ENCODE measurements at regions not wholly inside any gene's neighbourhood (a gene's known extent, or its start where the extent isn't known, plus 50 kb on each side); places are given as distances from the start of the nearest gene placed in this dataset.

DNA sequence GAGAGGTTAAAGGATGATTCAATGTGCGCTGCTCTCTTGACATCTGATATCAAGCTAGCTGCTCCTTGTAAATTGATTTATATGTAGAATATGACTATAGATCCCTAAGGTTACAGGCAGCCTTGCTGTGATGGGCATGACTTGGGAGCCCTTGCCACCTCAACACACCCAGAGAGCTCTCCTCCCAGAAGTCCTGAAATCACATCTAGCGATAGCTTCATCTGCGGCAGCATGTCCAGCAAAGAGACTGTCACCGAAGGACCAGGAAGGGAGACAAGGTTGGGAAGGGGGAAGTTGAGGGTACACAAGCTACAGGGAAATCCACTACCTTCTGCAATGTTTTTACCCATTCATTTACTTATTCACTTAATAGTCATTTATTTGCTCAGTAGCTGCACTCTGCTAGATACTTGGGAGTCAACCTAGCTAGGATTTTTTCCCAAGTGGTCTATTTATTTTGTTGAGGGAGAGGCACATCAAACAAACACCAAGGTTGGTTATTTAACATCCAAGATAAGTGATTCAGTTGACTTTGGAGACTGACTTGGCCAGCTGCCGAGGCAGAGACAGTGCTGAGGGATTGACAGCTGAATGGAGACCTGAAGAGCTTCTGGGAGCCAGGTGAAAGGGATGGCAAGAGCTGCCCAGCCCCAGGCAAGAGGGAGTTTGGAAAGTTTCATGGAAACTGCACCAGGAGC is 205.8 kb upstream of the IL12A start:
- Histone ChIP-seq H3K27ac (ENCODE audit: extremely low read depth, low read depth, low read length) (no peak overlapping the region), H3K9me3 (ENCODE audit: control insufficient read depth, insufficient read depth, low read depth, low read length) (no peaks in the 10 kb centered on the region), H3K4me3 (ENCODE audit: low read depth, low read length) (no peak overlapping the region), H3K36me3 (ENCODE audit: control insufficient read depth in 2 of 2, insufficient read depth in 1 of 2, low read length in 2 of 2) (no peaks in the 10 kb centered on the region), H3K4me1 (ENCODE audit: control insufficient read depth, insufficient read depth, low read length) (peaks cover 48% of the 10 kb centered on the region)
- ChIA-PET POLR2A (interaction anchor here (1.1 kb wide), 1 partner anchor 17 kb away, joined by 3 read pairs; no protein-coding TSS in a partner anchor), CTCF (interaction anchor here (0.5 to 4.5 kb wide), 6 partner anchors 16 to 654 kb away, joined by 3 to 21 read pairs (median 4); no protein-coding TSS in a partner anchor)
- TF ChIP-seq ZNF561 (tag by site-specific recombination; IDR thresholded peaks at IDR 0.05; ENCODE audit: borderline replicate concordance) (no peak), ZNF221 (tag by site-specific recombination; IDR thresholded peaks at IDR 0.05; ENCODE audit: borderline replicate concordance) (no peak), ZNF843 (tag by site-specific recombination; IDR thresholded peaks at IDR 0.05) (no peak), KLF1 (tag by site-specific recombination; IDR thresholded peaks at IDR 0.05) (0 out of 2 replicates have a peak, but pooled peaks have one; percentile 18), ZFHX2 (tag by site-specific recombination; conservative IDR thresholded peaks at IDR 0.05) (no peak), HOXD13 (CRISPR knock-in tag; IDR thresholded peaks at IDR 0.05; ENCODE audit: borderline replicate concordance) (no peak), WT1 (tag by site-specific recombination; IDR thresholded peaks at IDR 0.05) (peak; percentile 76), IKZF3 (tag by site-specific recombination; IDR thresholded peaks at IDR 0.05) (no peak), ZNF324 (tag by site-specific recombination; IDR thresholded peaks at IDR 0.05) (no peak), ZNF514 (tag by site-specific recombination; IDR thresholded peaks at IDR 0.05) (no peak), ZBTB7A (tag by site-specific recombination; IDR thresholded peaks at IDR 0.05; ENCODE audit: low read depth) (no peak), KLF9 (tag by site-specific recombination; IDR thresholded peaks at IDR 0.05; ENCODE audit: low read depth) (no peak), ZNF530 (tag by site-specific recombination; IDR thresholded peaks at IDR 0.05; ENCODE audit: low read depth) (no peak), ZBTB48 (tag by site-specific recombination; IDR thresholded peaks at IDR 0.05) (no peak), ZNF518A (tag by site-specific recombination; conservative IDR thresholded peaks at IDR 0.05; ENCODE audit: low read depth) (no peak), ZNF510 (tag by site-specific recombination; IDR thresholded peaks at IDR 0.05; ENCODE audit: insufficient replicate concordance) (no peak), OSR2 (tag by site-specific recombination; IDR thresholded peaks at IDR 0.05) (peak; percentile 30; the same call in 1 of the 2 replicates), ZNF416 (tag by site-specific recombination; IDR thresholded peaks at IDR 0.05) (no peak), ZBTB11 (tag by site-specific recombination; conservative IDR thresholded peaks at IDR 0.05; ENCODE audit: low read depth) (no peak), PRDM1 (tag by site-specific recombination; IDR thresholded peaks at IDR 0.05) (no peak), ZNF621 (tag by site-specific recombination; IDR thresholded peaks at IDR 0.05) (no peak), REPIN1 (tag by site-specific recombination; IDR thresholded peaks at IDR 0.05; ENCODE audit: low read depth) (no peak)
- TF ChIP-seq, protein P1, sequence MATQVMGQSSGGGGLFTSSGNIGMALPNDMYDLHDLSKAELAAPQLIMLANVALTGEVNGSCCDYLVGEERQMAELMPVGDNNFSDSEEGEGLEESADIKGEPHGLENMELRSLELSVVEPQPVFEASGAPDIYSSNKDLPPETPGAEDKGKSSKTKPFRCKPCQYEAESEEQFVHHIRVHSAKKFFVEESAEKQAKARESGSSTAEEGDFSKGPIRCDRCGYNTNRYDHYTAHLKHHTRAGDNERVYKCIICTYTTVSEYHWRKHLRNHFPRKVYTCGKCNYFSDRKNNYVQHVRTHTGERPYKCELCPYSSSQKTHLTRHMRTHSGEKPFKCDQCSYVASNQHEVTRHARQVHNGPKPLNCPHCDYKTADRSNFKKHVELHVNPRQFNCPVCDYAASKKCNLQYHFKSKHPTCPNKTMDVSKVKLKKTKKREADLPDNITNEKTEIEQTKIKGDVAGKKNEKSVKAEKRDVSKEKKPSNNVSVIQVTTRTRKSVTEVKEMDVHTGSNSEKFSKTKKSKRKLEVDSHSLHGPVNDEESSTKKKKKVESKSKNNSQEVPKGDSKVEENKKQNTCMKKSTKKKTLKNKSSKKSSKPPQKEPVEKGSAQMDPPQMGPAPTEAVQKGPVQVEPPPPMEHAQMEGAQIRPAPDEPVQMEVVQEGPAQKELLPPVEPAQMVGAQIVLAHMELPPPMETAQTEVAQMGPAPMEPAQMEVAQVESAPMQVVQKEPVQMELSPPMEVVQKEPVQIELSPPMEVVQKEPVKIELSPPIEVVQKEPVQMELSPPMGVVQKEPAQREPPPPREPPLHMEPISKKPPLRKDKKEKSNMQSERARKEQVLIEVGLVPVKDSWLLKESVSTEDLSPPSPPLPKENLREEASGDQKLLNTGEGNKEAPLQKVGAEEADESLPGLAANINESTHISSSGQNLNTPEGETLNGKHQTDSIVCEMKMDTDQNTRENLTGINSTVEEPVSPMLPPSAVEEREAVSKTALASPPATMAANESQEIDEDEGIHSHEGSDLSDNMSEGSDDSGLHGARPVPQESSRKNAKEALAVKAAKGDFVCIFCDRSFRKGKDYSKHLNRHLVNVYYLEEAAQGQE (tag by site-specific recombination; IDR thresholded peaks at IDR 0.05) = peak; percentile 50; the same call in 1 of the 2 replicates
- TF ChIP-seq, protein P2, sequence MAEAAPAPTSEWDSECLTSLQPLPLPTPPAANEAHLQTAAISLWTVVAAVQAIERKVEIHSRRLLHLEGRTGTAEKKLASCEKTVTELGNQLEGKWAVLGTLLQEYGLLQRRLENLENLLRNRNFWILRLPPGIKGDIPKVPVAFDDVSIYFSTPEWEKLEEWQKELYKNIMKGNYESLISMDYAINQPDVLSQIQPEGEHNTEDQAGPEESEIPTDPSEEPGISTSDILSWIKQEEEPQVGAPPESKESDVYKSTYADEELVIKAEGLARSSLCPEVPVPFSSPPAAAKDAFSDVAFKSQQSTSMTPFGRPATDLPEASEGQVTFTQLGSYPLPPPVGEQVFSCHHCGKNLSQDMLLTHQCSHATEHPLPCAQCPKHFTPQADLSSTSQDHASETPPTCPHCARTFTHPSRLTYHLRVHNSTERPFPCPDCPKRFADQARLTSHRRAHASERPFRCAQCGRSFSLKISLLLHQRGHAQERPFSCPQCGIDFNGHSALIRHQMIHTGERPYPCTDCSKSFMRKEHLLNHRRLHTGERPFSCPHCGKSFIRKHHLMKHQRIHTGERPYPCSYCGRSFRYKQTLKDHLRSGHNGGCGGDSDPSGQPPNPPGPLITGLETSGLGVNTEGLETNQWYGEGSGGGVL (tag by site-specific recombination; IDR thresholded peaks at IDR 0.05) = no peak

Data from HEK293 (cell line).